GM19240 (cell line): ENCODE measurements at regions not wholly inside any gene's neighbourhood (a gene's known extent, or its start where the extent isn't known, plus 50 kb on each side); places are given as distances from the start of the nearest gene placed in this dataset.

Experiments
- DNase-seq: peaks from one replicate; pipeline ENCODE4 v3.0.0; 2011; ENCODE audit warnings: low spot score; ENCODE audit not compliant: insufficient read length

GRCh38 chr2:29974086-29974485 lies 52.7 kb upstream of the ALK start:
- DNase-seq, result no peak

- DNase-seq, result no peak
Observed at GRCh38 chr2:29977284-29977683, 55.9 kb upstream of the ALK start.

- no peak for DNase-seq
Observed at GRCh38 chr2:29981402-29981801, 60.0 kb upstream of the ALK start.

- DNase-seq, result no peak
Observed at GRCh38 chr2:29983308-29983707, 61.9 kb upstream of the ALK start.

DNA sequence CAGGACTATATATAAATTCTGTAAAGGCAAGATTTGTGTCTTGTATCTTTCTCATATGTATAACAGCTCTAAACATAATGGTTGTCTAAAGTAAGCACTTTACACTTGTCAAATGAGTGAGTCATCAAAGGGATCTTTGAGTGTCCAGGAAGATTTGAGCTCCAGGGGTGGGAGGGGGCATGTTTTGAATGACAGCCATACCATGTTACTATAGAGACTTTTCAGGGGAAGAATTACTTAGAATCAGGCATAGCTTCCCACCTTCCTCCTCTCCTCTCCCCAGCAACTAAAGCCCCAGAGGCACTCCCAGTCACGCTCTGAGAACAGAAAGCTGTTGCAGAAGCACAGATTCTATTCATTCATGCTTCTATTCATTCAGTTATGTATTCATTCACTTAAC lies 65.8 kb upstream of the ALK start:
- no peak for DNase-seq

- no peak for DNase-seq
Observed at GRCh38 chr2:29990129-29990528, 68.7 kb upstream of the ALK start.

- no peak for DNase-seq
Observed at GRCh38 chr2:29991086-29991485, 69.7 kb upstream of the ALK start.

DNA sequence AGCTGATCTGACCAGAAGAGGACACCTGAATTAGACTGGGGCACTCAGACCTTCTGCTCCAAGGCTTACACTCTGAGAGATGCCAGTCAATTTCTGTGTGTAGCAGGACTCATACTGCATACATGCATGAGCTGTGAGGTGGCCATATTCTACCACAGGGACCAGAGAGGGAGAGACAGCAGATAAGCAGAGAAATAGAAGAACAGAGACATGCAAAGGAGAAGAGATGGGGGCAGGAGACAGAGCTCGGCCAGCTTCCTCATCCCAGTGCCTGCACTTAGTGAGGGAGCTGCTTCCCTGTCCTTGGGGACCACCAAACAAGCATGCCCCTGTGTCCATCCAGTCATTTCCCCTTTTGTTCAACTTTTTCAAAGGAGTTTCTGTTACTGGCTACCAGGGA lies 73.9 kb upstream of the ALK start:
- DNase-seq, result no peak

GRCh38 chr2:30003128-30003527 lies 81.7 kb upstream of the ALK start:
- DNase-seq, result no peak

GRCh38 chr2:30022444-30023071 lies 101.2 kb upstream of the ALK start:
- no peak for DNase-seq

DNA sequence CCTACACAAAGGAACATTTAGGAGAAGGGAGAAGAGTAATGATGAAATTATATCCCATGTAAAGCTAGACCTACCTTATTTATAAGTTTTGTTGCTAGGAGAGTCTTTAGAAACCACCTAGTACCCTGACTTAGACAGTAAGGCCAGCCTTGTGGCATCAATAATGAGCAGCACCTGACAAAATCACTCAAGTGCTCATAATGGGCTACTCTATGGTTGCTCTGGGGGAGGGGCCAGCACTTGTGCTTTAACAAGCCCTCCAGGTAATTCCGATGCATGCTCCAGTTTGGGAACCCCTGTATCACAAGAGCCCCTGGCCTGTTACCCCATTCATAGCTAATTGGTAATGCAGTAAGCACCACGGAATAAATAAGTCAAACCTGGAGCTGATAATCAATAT lies 102.9 kb upstream of the ALK start:
- DNase-seq, result no peak

DNA sequence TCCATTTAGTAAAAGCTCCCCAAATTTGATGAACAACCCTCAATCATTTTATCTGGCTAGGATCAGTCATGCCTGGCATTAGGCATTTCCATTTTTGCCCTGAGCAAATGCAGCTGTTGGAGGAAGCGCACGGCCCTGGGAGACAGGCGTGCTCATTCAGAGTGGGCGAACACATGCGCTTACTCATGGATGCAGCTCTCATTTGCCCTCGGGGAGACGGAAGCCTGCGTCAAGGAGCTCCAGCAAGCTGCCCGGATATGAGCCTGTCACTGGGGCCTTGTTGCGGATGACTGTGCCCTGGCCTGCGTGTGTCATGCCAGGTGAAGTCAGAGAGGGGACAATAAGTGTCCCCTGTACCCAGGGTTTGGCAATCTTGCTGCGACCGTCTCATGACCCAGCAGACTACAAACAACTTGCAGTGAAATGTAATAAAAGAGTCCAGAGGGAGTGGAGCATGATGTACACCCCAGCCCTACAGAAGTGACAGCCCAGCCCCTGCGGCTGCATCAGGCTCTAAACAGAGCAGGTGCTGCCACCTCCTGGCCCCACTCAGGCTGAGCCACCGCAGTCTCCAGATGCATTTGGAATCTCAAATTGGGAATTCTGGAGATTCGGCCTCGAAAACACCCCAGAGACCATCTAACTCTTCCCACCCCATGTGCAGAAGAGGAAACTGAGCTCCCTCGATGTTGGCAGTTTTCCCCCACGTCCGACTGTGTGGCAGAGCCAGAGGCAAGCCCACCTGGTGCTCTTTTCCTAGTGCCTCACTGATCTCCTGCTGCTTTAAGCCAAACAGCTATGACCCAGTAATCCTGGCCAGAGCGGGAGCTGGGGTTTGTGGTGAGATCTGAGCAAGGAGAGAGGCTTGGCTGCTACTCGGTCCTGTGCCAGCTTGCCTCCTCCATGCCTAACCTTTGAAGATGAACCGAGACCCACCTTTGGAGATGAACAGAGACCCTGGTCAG lies 105.0 kb upstream of the ALK start:
- DNase-seq, result no peak

DNA sequence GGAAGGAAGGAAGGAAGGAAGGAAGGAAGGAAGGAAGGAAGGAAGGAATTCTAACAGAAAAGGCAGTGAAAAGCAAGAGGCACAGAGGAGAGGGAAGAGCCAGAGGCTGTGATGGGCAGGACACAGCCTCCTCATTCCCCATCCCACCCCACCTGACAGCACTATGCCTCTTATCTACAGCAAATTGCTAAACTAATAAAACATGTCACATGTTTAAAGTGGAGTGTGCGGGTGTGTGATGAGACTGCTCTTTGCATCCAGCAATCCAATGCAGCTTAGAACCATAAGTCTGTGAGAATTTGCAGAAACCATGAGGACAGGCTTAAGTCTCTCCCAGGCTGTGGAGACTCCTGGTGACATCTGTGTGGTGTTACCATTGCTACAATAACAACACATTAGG lies 108.4 kb upstream of the ALK start:
- DNase-seq, result no peak

GRCh38 chr2:30030361-30030760 lies 109.0 kb upstream of the ALK start:
- no peak for DNase-seq

- DNase-seq, result no peak
Observed at GRCh38 chr2:30031184-30031583, 109.8 kb upstream of the ALK start.

DNA sequence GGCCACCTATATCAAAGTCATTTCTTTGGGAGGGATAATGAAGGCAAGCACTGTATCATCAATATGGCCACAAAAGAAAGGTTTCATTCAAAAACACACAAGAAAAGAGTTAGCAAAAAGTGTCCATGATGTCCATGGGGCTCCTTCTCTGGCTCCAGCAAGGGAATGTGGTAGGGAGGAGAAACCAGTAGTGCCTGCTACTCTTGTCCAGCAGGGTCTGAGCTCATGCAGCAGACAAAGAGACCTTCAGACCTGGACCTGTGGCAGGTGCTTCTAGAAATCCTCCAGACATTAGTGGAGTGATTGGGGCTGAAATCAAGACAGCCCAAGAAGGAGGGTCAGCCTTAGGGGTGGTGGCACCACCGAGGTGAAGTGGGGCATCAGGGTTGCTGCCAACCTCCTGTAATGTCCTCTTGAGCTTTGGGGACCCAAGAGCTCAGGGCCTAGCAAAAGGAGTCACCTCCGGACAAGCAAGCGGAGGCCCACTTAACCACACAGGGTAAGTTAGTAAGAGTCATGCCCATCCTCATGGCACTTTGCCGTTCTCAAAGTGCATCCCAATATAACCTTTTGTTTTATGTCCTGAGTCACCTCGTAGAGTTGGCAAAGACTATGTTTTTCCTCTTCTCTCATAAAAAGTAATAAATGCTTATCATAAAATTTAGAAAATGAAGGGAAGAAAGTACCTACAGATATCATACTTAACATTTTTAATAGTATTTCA lies 112.6 kb upstream of the YPEL5 start:
- DNase-seq, result no peak

- DNase-seq, result no peak
Observed at GRCh38 chr2:30037016-30037415, 109.8 kb upstream of the YPEL5 start.

DNA sequence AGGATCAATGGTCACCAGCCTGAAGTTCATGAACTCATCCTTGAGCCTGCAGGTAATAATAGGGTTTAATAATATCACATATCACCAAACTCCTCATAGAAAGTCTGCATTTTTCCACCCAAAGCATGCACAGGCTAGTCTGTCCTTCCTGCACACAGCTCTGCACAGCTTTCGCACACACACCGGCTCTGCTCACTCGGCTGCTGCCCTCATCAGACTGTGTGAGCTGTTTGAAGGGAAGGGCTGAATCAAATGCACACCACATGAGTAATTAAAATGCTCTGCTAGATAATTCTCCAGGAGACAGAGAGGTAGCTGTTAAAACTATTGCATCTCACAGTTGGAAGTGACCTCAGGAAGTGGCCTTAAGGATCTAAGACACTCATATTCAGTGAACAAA lies 108.4 kb upstream of the YPEL5 start:
- DNase-seq, result no peak

- DNase-seq, result no peak
Observed at GRCh38 chr2:30039101-30039500, 107.7 kb upstream of the YPEL5 start.

DNA sequence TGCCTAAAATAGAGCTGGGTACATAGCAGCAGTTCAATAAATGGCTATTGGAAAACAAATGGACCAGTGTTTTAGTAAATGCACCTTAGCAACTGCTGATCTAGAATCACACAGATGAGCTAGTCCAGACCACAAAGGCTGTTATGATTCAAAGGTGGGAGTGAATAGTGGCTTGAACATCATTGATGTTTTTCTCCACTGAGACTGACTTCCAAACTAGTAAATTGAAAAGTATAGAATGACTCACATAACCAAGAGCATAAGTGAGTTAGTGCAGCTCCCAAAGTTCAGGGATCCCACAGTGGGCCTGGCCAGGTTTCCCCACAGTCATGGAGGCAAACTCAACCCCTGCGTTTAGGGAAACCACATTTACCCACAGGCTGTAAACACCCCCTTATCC lies 106.7 kb upstream of the YPEL5 start:
- DNase-seq, result no peak

GRCh38 chr2:30041884-30042283 lies 104.9 kb upstream of the YPEL5 start:
- DNase-seq, result no peak

- no peak for DNase-seq
Observed at GRCh38 chr2:30046396-30046795, 100.4 kb upstream of the YPEL5 start.
